ENCODE measurements at regions not wholly inside any gene's neighbourhood (a gene's known extent, or its start where the extent isn't known, plus 50 kb on each side); places are given as distances from the start of the nearest gene placed in this dataset.

- BruUV-seq (replicated peaks) = no TSS peak
- ChIA-PET CTCF (ENCODE audit: low intra/inter-chr PET ratio, low total read pairs) (no interaction called here), POLR2A (no interaction called here)
- Histone ChIP-seq H3K4me1 (ENCODE audit: insufficient read depth, low read length) (no peaks in the 10 kb centered on the region), H3K9ac (ENCODE audit: insufficient read depth, low read depth, low read length) (no peak overlapping the region), H3K79me2 (ENCODE audit: insufficient read depth, low read length) (no peaks in the 10 kb centered on the region), H4K20me1 (ENCODE audit: insufficient read depth, low read length) (no peaks in the 10 kb centered on the region), H3K4me3 (replicated peaks in 1 of 3; ENCODE audit: insufficient read depth in 1 of 3, low read depth in 2 of 3, low read length in 3 of 3) (no peak overlapping the region), H2AFZ (ENCODE audit: low read length) (no peak overlapping the region), H3K27me3 (ENCODE audit: control insufficient read depth in 1 of 2, insufficient read depth in 2 of 2, low read length in 2 of 2) (no peaks in the 10 kb centered on the region), H3K4me2 (ENCODE audit: low read depth, low read length) (no peak overlapping the region), H3K36me3 (replicated peaks in 1 of 2; ENCODE audit: control insufficient read depth in 1 of 2, insufficient read depth in 2 of 2, low read length in 2 of 2) (no peaks in the 10 kb centered on the region), H3K27ac (ENCODE audit: extremely low read length, insufficient read depth, low read length) (no peak overlapping the region), H3K9me3 (ENCODE audit: low read length) (no peaks in the 10 kb centered on the region)
- WGBS (ENCODE audit: low lambda C conversion rate) = 0% methylated on average over 1 of the region's 1 CpG
- FAIRE-seq (no peak), ATAC-seq (no peak), DNase-seq (ENCODE audit: low spot score) (no peak)
- intact Hi-C loops (cut with micrococcal nuclease; ENCODE audit: unreplicated experiment) (no loop called here), in situ Hi-C loops (cut with HindIII; ENCODE audit: extremely low pct_ligation_motif_present, low pct_unique_long_range_greater_than_20kb) (no loop called here)
- no peak for TF ChIP-seq ASH2L (IDR thresholded peaks at IDR 0.05; ENCODE audit: insufficient read length, low read depth, low read length)
- TF ChIP-seq SALL2 (CRISPR knock-in tag; IDR thresholded peaks at IDR 0.05) = no peak
- no peak for TF ChIP-seq E2F5 (CRISPR knock-in tag; conservative IDR thresholded peaks at IDR 0.05)
- TF ChIP-seq CEBPZ (IDR thresholded peaks at IDR 0.05; ENCODE audit: low read length) = no peak
- no peak for TF ChIP-seq ZSCAN21 (CRISPR knock-in tag; IDR thresholded peaks at IDR 0.05; ENCODE audit: borderline replicate concordance)
- no peak for TF ChIP-seq PLRG1 (conservative IDR thresholded peaks at IDR 0.05)
- TF ChIP-seq CENPX (CRISPR knock-in tag; IDR thresholded peaks at IDR 0.05) = no peak
- no peak for TF ChIP-seq ZNF383 (CRISPR knock-in tag; IDR thresholded peaks at IDR 0.05; ENCODE audit: borderline replicate concordance)
- TF ChIP-seq, protein P1, sequence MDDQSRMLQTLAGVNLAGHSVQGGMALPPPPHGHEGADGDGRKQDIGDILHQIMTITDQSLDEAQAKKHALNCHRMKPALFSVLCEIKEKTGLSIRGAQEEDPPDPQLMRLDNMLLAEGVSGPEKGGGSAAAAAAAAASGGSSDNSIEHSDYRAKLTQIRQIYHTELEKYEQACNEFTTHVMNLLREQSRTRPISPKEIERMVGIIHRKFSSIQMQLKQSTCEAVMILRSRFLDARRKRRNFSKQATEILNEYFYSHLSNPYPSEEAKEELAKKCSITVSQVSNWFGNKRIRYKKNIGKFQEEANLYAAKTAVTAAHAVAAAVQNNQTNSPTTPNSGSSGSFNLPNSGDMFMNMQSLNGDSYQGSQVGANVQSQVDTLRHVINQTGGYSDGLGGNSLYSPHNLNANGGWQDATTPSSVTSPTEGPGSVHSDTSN (CRISPR knock-in tag; IDR thresholded peaks at IDR 0.05; ENCODE audit: borderline replicate concordance) = no peak
- TF ChIP-seq, protein P2, sequence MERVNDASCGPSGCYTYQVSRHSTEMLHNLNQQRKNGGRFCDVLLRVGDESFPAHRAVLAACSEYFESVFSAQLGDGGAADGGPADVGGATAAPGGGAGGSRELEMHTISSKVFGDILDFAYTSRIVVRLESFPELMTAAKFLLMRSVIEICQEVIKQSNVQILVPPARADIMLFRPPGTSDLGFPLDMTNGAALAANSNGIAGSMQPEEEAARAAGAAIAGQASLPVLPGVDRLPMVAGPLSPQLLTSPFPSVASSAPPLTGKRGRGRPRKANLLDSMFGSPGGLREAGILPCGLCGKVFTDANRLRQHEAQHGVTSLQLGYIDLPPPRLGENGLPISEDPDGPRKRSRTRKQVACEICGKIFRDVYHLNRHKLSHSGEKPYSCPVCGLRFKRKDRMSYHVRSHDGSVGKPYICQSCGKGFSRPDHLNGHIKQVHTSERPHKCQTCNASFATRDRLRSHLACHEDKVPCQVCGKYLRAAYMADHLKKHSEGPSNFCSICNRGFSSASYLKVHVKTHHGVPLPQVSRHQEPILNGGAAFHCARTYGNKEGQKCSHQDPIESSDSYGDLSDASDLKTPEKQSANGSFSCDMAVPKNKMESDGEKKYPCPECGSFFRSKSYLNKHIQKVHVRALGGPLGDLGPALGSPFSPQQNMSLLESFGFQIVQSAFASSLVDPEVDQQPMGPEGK (CRISPR knock-in tag; IDR thresholded peaks at IDR 0.05) = no peak
- no peak for TF ChIP-seq ZNF761 (CRISPR knock-in tag; conservative IDR thresholded peaks at IDR 0.05)
- TF ChIP-seq DRAP1 (CRISPR knock-in tag; IDR thresholded peaks at IDR 0.05) = no peak
- TF ChIP-seq, protein P3, sequence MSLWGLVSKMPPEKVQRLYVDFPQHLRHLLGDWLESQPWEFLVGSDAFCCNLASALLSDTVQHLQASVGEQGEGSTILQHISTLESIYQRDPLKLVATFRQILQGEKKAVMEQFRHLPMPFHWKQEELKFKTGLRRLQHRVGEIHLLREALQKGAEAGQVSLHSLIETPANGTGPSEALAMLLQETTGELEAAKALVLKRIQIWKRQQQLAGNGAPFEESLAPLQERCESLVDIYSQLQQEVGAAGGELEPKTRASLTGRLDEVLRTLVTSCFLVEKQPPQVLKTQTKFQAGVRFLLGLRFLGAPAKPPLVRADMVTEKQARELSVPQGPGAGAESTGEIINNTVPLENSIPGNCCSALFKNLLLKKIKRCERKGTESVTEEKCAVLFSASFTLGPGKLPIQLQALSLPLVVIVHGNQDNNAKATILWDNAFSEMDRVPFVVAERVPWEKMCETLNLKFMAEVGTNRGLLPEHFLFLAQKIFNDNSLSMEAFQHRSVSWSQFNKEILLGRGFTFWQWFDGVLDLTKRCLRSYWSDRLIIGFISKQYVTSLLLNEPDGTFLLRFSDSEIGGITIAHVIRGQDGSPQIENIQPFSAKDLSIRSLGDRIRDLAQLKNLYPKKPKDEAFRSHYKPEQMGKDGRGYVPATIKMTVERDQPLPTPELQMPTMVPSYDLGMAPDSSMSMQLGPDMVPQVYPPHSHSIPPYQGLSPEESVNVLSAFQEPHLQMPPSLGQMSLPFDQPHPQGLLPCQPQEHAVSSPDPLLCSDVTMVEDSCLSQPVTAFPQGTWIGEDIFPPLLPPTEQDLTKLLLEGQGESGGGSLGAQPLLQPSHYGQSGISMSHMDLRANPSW (CRISPR knock-in tag; IDR thresholded peaks at IDR 0.05; ENCODE audit: borderline replicate concordance) = no peak
- no peak for TF ChIP-seq ZNF34 (CRISPR knock-in tag; IDR thresholded peaks at IDR 0.05; ENCODE audit: borderline replicate concordance)
These were observed 108.5 kb downstream of the DACT1 start for GRCh38 chr14:58746261-58746660.

Data from HepG2 (cell line).